ENCODE measurements at regions not wholly inside any gene's neighbourhood (a gene's known extent, or its start where the extent isn't known, plus 50 kb on each side); places are given as distances from the start of the nearest gene placed in this dataset.
A peak's percentile ranks its signal among the peaks of the same experiment; 100 is the strongest.

GRCh38 chr20:50301712-50302111 is 111.1 kb downstream of the CEBPB start:
- DNase-seq: no peak

- no peak for DNase-seq
Measured at GRCh38 chr20:50302341-50303057, 111.9 kb downstream of the CEBPB start.

- peak; percentile 50 for DNase-seq
Measured at GRCh38 chr20:50303573-50304500, 113.2 kb downstream of the CEBPB start.

- DNase-seq: no peak
Measured at GRCh38 chr20:50304501-50304856, 113.8 kb downstream of the CEBPB start.

DNA sequence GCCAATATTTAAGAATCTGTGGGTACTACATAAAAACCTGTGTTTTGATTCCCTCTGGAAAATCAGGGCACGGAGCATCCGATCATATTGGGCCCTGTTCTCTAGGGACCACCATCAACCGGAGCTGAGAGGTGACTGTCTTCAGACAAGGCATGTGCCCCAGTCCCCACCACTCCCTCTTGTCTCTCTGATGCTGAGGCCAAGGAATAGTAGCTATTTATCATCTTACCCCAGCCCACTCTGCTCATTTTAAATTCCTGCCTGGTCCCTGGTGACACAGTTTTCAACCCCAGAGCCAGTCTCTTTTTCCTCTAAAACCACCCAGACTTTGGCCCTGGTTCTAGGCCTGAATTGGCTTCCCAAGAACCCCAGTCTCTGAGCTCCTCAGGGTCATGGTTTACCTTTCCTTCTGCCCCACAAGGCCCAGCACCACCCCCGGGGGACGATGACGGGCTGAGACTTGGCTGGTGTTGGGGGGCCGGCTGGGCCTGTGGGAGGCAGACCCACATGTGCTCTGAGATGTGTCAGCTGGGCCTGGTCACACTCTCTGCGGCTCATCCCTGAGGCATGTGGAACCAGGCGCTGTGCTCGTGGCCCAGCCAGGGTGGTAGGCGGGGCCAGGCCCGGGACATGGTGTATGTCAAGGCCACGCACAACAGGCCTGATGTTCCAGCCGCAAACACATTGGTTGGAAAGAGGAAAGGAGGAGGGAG is 114.4 kb downstream of the CEBPB start:
- no peak for DNase-seq

- DNase-seq: peak; percentile 51
Measured at GRCh38 chr20:50305636-50306477, 115.2 kb downstream of the CEBPB start.

DNA sequence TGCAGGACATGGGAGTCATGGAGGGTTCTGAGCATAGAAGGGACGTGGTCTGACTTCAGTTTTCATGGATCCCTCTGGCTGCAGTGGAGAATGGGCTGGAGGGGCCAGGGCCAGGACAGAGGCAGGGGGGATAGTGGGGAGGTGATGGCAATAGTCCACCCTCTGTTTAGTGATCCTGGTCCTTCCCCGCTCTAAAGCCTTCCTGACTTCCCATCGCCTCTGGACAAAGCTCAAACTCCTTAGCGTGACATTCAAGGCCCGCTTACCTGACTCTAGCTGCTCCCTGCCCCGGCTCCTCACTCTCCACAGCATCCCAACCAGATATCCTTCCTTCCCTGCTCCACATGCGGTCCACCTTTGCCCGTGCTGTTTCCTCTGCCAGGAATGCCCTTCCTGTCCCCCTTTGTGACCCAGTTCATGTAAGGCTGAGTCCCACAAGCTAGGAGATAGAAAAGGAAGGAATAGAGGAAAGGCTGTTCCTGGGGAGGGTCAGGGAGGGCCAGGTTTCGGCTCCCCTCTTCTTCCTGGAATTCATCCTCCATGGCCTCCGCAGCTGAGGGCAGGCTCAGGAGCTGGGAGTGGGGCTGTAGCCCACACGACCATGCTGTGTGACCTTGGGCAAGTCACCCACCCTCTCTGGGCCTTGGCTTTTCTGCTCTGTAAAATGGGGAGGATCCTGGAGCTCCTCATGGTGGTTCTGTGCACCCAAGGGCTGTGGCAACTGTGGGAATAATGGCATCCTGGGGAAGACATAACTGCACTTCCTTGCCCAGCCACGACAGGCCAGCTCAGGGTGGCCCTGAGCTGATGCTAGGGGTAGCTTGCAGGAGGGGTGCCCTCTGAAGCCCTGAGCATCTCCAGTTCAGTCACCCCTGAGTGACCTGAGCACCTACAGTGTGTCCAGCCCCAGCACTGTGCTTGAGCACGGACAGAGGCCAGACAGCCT is 116.1 kb downstream of the CEBPB start:
- no peak for DNase-seq

DNA sequence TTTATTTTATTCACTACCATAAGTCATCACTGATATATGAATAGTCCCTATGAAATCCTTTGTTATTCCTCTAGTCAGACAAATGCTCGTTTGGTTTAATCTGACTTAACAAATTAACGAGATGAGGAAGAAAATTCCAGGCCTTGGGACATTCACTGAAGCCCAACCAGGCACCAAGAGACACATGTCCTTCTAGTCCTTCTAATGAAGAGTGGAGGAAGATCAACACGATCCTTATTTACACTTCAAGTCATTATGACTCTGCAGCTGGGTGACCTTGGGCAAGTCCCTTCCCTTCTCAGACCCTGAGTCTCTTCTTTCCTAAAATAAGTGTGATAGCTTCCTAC is 117.5 kb downstream of the CEBPB start:
- DNase-seq: no peak

DNA sequence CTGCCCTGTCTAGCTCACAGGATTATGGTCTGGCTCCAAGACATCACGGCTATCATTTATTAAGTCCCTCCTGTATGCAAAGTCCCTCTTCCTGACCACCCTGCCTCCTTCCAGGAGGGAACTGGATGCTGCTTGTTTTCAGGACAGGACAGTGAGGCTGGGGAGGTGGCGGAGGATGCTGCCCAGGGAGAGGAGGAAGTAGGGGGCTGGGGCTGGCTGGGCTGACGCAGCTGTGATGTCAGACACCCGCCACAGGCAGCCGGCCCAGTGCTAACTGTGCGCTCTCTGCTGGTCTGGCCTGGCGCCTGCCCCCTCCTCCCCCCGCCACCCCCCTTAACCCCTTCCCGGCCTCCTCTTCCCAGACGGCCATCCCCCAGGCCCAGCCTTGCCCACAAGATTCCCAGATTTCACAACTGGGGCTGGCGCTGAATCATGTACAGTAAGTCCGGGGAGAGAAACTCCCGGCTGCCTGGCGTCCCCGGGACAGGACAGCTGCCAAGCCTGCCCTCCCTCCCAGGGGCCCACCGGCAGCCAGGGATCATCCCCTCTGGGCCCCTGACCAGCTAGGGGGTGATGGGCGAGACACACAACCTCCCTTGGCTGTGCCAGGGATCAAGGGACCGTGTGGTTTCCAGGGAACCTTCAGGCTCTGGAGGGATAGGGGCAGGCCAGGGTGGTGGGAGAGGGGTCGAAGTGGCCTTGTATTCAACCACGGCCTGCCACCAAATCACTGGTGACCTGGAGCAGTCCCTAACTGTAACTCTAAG is 118.1 kb downstream of the CEBPB start:
- DNase-seq: peak; percentile 84

- no peak for DNase-seq
Measured at GRCh38 chr20:50309280-50309763, 118.7 kb downstream of the CEBPB start.

DNA sequence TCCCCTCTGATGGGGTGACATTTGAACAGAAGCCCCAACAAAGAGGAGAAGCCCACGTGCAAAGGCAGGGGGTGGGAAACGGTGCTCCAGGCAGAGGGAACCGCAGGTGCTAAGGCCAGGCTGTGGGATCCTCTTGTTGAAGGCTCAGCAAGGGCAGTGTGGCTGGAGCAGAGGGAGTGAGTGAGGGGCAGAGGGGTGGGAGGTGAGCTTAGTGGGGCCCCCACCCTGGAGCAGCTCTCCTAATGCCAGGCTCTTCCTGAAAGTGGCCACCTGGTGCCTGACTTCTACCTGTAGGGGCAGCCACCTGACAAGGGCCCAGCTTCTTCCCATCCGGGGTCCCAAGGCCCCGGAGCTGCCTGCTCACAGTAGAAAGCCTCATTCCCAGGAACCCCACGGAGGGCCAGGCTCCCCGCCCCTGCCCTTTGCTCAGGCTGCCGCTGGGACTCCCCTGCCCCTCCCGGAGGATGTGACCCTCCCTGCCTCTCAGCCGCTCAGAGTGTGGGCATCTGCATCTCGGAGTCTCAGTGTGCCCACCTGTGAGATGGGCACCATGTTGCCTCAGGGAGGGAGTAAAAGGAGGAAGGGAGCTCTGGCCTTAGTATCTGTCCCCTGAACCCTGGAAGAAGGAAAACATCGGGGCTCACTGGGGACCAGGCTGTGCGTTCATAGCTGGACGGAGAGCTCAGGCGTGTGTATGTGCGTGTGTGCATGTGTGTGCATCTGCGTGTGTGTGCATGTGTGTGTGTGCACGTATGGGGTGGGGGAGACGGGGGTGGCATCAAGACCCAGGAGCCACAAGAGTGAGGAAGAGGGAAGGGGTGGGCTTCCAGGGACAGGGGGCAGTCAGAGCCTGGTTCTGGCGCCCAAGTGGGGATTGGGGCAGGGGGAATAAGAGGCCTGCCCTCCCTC is 119.4 kb downstream of the CEBPB start:
- DNase-seq: no peak

DNA sequence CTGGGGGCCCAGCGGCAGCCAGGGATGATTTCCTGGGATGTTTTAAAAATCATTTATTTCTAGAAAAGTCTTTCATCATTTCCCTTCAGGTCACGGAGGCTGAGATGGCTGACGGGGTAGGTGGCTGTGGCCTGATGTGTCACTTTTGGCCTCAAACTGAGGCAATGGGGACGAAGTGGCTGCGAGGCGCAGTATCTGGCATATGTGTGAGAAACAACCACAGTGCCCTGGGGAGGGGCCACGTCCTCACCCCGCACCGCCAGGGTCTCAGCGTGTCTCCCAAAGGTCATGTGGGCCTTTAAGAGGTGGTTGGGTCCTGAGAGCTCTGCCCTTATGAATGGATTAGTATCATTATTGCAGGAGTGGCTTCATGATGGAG is 120.0 kb downstream of the CEBPB start:
- DNase-seq: no peak

DNA sequence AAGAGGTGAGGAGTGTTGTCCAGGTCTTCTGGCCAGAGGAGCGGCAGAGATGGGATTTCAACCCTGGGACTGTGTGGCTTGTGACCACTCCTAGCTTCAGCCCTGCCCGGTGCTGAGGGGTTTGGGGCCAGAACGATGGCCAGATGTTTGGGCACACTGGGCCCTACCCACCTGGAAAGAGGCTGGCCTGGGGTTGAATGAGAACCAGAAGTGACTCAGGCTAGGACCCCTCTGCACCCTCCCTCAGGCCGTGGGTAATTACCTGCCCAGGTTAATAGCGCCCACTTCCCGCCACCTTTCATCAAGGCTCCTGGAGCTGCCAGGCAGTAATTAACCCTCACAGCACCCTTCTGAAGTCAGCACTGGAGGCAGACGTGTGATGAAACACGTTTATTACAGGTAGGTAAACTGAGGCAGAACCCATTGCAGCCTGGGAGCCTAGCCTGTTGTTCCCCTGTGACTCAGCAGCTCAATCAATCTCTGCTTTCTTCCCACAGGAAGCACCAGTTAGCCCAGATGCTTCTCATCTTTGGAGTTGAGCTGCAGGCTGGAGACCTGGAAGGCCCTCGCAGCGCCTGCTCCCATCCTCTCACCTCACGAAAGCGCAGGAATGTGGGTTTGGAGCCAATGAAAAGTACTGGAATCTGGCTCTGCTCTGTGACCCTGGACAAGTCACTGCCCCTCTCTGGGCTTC is 120.8 kb downstream of the CEBPB start:
- DNase-seq: no peak

DNA sequence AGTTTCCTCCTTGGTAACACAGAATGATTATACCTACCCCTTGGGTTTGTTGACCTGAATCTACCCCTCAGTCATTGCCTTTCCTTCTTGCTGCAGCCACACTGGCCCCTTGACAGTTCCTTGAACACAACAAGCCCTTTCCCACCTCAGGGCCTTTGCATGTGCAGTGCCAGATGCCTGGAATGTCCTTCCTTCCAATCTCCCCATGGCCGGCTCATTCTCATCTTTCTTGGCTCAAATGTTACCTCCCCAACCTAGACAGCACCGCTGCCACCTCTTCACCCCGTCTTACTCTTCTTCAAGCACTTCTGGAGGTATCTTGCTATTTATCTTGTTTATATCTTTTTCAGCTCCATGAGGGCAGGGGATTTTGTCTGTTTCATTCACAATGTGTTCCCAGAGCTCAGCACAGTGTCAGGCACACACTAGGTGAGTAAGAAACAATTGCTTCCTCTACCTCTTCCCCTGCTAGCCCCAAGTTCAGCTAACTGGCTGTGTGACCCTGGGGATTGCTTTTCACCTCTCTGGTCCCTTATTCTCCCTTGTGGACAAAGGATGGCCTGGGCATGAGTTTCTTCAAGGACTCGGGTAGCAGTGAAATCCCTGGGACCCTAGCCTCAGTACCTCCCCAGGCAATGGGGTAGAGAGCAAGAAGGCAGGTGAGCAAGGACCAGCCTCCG is 121.5 kb downstream of the CEBPB start:
- DNase-seq: no peak

- no peak for DNase-seq
Measured at GRCh38 chr20:50312682-50313521, 122.3 kb downstream of the CEBPB start.

DNA sequence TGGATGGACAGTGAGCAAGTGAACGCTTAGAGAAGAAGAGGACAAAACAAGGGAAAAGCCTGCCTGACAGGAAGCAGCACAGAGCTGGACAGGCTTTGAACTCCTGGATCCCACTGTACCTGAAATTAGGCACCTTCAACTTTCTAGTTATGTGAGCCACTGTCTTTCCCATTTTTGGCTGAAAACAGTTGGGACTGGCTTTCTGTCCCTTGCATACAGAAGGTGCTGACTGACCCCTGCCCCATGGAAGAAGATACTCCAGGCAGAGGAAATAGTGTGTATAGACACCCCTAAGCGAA is 122.8 kb downstream of the CEBPB start:
- no peak for DNase-seq

DNA sequence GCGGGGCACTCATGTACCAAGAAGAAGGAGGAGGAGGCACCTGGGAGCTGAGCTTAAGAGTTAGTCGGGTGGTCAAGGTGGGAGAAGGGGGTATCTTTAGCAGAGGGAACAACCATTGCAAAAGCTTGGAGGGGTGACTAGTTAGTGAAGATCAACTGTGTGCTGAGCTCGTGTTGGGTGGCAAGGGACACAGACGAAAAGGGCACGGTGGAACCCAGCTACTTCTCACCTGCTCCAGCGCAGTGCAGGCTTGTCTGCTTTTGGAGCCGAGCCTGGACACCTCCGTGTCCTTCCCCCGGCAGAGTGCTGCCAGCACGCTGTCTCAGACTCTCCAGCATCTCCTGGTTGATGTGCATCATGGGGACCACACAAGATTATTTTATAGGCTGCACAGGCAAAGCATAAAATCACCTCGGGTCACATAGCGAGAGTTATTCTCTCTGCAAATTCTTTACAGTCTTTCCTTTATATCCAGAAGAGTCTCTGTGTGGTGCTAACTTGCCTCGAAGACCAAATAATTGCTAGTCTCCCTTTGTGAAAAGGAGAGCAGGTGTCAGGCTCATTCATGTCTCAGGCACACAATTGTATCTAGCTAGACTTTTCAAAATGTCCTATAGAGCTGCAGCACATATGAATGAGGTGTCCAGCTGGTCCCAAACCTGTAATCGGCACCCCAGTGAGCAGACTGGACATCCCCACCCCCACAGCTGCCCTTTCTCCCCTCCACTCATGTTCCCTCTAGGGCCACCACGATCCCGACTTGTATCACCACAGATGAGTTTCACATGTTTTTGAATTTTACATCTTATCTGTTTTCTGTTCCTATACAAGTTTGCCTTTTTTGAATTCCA is 123.4 kb downstream of the CEBPB start:
- no peak for DNase-seq
